GM21526 (cell line): ENCODE measurements at regions not wholly inside any gene's neighbourhood (a gene's known extent, or its start where the extent isn't known, plus 50 kb on each side); places are given as distances from the start of the nearest gene placed in this dataset.

Source experiments
- ATAC-seq: cut with Tn5 transposase; IDR thresholded peaks from one replicate; pipeline ENCODE4 v1.9.1; 2021; ENCODE audit warnings: moderate library complexity; ENCODE audit not compliant: unreplicated experiment, low FRiP score

DNA sequence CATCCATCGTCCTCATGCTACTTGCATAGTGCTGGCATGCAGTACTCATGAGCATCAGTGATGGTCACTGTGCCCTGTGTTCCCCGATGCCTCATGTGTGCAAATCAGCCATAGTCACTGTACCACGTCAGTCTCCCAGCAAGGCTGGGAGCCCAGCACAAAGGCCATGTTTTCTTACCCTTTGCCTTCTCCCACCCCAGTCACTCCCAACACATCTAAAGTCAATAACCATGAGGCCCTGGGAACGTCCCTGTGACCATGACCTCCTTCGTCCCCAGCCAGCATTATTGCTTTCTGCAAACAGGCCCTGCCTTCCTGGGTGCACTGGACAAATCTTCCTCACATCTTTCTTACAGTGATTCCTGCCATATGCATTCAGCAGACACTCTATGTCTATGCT, 406.1 kb downstream of the ICE1 start:
- ATAC-seq, result no peak

DNA sequence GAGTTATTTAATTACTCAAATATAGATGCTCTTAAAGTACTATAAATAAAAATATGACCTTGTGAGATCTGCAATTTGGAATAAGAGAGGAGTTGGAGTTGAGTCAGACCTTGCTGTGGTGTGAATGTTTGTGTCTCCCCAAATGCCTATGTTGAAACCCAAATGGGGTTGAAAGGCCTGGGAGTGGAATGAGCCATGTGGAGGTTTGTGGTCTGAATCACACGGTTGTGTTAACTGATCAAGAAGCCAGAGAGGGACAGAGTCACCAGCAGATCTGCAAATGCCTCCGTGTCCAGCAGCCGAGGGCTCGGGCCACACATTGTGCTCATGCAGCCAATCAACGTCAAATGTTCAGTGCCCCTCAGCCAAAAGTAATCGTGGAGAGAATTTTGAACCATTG, 404.4 kb downstream of the ICE1 start:
- no peak for ATAC-seq

DNA sequence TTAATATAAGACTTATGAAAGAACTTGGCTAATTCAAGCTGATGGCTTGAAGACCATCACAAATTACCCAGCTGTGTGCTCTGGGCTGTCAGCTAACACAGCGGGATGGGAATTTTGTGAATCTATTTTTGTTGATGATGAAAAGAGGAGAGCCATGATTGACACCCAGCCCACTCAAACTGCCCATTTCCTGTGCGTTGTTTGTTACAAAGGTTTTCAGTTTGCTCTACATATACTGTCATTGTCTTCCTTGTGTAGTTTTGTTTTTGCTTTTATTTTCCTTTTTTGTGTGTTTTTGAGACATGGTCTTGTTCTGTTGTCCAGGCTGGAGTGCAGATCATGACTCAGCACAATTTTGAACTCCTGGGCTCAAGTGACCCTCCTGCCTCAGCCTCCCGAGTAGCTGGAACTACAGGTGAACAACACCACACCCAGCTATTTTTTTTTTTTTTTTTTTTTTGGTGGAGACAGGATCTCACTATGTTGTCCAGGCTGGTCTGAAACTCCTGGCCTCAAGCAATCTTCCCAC, 400.3 kb downstream of the ICE1 start:
- ATAC-seq, result no peak

DNA sequence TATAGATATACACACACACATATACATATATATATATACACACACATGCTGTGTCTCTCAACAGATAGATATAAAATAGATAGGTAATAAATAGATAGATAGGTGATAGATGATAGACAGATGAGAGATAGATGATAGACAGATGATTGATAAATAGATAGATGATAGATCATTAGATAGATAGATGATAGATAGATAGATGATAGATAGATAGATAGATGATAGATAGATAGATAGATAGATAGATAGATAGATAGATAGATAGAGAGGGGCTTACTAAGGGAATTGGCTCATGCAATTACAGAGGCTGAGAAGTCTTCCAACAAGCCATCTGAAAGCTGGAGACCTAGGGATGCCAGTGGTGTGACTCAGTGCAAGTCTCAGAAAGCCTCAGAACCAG, 394.5 kb downstream of the ICE1 start:
- ATAC-seq, result no peak

DNA sequence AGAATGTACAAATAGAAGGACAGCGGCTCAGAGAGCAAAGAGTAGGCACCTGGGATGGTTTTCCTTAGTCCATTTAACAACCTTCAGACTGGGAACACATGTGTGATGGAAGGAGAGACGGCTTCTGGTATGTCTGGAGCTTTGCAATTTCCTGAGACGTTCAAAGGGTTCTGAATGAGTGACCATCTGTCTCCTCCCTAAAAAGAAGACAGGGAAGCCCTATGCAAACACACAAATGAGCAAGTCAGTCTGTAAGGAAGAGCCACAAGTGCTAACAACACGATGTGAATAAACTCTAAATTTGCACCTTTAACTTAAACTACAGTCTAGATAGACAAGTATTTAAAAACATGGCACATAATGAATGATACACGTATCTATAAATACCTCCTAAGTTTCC, 391.0 kb downstream of the ICE1 start:
- ATAC-seq, result no peak

DNA sequence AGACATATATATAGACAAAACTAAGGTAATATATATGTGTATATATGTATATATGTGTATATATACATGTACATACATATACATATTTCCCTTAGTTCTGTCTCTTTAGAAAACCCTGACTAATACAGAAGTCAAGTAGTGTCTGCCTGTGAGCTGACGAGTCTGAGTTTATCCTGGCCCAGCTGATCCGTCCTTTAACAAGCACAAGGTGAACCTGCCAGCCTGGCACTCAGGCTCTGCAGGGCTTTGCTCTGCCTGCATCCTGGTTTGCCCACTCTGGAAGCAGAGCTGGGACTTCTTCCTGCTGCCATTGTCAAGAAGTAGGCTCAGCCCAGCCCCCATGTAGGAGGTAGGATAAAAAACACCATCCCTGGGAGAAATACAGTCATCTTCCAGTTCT, 388.0 kb downstream of the ICE1 start:
- no peak for ATAC-seq

DNA sequence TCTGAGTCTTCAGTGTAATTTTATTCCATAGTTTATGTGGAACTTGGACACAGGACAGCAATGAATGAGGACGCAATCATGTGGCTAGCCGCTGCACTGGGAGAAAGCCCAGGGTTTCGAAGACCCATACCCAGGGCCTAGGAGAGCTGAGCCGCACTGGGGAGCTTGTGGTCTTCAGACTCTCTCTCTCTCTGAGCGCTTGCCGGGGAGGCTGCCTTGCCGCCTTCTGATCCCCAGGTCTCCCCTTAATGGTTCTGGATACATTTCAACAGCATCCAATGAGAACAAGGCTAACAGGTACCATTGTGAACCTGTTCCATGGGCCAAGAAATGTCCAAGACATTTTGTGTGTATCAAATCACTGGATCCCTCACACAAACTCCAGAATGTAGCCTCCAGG, 383.4 kb downstream of the ICE1 start:
- no peak for ATAC-seq

DNA sequence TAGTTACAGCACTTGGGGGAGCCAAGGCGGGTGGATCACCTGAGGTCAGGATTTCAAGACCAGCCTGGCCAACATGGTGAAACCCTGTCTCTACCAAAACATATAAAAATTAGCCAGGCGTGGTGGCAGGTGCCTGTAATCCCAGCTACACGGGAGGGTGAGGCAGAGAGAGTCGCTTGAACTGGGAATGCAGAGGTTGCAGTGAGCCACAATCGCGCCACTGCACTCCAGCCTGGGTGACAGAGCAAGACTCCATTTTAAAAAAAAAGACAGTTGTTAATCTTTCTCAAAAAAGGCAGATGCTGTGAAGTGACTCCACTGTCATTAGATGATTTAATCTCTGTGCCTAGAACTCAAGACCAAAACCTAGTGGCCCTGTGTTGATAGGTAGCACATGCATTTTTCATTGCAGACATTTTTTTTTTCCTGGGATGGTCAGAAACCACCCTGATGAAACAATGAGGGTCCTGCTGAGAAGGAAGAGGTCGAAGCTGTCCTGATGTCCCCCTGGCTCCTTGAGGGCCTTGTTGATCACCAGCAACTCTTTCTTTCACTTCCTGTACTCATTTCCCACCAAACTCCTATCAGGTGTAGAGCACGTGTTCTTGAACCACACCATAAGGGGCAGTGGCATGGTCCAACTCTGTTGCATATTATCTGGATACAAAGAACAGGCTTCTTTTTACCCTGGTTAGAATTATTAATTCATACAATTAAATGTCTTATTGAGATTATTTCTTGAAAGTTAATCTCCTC, 382.2 kb downstream of the ICE1 start:
- no peak for ATAC-seq

DNA sequence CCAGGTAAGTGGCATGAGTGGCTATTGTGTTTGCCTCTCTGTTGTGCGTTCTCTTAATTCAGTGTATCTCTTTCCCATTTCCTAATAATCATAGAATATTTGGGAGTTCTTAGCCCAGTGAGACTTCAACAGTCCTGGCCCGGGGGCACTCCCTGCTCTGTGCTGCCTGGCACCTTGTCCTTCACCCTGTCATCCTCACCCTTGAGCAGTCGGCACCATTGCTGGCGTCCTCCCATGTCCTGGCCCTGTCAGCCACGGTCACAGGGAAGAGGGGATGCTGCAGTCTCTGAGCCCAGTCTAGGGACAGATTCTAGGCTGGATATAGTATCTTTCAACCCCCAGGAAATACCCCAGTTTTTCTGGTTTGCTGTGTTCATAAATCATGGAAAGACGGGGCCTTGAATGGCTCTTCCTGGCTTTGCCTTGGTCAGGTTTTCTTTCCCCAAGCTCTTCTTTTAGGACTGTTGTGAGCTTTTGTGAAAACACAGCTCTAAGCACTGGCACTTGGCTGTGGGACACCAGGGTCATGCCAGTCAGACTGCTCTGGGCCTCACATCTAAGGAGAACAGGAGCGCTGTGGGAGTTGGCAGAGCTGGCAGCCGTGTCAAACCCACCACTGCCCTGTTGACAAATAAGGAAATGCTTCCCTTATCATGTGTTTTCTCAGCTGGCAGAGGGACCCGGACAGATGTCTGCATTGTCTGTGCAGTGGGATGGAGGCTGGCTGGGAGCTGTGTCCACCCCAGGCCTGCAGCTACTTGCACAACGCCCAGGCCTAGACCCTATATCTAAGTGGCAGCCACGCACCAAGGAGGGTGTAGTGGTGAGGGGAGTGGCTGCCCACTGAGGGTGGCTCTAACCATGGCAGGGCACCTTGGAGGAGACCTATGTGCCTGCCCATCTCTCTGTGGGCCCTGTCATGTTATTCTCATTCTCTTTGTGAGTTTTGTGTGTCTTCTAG, 378.6 kb downstream of the ICE1 start:
- ATAC-seq, result no peak

DNA sequence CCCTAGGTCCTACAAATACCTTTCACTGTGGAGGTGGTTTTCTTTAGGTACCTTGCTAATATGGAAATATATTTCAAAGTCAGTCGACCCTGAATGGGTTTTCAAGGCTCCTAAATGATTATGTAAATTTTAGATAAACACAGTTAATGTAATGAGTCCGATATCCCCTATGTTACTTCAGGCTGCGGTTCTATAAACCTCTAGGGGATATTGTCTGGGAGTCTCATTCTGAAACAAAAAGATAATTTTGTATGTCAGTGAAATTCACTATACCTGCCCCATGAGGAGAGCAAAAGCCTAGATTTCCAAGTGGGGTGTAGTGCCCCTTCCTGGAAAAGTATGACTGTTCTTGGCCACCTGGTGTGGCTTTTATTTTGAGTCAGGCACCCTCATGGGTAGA, 377.3 kb downstream of the ICE1 start:
- no peak for ATAC-seq

DNA sequence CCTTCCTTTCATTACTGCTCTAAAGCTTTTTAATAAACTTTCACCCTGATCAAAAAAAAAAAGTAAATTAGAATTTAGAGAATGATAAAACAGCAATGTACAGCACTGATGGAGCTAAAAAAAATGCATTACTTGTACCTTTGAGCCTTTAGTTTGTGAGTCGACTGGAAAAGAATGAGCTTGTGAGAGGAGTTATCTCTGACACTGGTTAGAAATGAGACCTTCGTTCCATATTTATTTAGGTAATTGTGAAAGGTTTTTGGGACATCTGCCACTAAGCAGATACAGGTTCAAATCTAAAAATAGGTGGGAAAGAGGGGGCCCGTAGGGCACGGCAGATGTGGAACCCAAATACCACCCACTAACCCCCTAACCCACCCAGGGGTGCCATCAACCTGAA, 376.8 kb downstream of the ICE1 start:
- ATAC-seq, result no peak

DNA sequence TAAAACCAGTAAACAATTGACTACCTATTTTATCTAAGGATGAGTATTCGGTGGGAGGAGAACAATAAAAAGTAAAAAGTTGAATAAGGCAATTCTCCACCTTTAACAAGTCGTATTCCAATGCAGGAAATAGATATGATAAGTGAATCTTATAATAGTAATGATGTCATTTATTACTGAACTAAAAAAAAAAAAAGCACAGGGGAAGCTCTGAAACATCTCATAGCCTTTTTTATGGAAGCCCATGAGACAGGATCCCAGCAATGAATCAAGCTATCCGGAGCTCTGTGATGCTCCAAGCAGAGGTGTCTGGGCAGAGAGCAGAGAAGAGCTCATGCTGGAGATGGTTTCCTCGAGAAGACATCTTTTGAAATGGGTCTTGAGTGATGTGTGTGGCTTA, 376.0 kb downstream of the ICE1 start:
- ATAC-seq, result no peak

DNA sequence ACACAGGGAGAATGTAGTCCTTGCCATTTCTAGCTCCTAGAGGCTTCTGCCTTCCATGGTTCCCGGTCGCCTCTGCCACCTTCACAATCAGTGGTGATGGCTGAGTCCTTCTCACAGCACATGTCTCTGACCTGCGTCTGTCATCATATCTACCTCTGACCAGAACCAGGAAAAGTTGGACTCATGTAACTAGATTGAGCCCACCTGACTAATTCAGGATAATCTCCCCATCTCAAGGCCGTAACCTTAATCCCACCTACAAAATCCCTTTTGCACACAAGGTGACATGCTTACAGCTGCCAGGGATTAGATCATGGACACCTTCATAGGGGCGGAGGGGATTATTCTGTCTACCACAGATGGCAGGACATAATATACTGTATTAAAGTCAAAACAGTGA, 375.6 kb downstream of the ICE1 start:
- ATAC-seq, result no peak

DNA sequence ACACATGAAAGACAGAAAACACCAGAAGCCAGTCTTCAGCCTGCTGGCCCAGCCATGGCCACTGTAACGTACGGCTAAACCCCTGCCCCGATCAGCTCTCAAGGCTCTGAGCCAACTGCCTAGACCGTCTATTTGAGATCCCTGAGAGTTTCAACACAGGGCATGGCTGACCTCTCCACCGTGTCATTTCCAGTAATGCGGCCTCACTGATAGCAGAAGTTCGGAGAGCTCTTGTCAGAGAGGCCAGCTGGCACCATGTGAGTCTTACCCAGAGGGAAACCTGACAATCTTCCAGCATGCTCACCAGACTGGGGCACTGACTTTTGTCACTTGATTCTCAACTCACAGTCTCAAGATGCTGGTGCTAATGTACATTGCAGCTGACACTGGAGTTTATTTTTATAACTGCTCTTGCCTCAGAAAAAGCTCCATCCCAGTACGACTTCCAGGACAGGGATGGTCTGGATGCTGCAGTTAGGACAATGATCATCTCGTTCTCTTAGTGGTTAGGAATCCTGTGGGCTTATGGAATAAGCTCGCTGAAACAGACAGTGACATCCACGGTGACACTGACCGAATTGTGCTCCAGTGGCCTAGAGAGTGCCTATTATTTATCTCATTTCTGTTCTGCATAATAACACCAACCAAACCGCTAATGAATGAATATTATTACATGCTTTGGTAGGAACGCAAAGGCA, 372.7 kb downstream of the ICE1 start:
- no peak for ATAC-seq

DNA sequence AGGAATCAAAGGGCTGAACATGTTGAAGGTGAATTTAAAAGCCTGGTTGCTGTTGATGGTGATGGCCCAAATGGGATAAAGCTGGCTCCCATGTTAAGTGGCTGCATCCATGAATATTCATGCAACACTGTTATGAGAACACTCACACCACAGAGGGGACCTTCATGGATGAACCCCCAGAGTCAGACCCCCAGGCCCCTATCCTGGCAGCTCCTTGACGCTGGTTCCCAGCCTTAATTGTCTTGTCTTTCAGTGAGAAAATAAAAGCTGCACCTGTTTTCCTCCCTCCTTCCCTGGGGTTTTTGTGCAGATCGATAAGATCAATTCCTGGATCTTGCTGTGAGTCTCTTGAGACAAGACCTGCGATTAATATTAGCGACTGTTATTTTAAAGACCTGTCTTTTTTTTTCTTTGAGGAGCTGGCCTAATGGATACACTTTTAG, 371.7 kb downstream of the ICE1 start:
- ATAC-seq, result no peak

DNA sequence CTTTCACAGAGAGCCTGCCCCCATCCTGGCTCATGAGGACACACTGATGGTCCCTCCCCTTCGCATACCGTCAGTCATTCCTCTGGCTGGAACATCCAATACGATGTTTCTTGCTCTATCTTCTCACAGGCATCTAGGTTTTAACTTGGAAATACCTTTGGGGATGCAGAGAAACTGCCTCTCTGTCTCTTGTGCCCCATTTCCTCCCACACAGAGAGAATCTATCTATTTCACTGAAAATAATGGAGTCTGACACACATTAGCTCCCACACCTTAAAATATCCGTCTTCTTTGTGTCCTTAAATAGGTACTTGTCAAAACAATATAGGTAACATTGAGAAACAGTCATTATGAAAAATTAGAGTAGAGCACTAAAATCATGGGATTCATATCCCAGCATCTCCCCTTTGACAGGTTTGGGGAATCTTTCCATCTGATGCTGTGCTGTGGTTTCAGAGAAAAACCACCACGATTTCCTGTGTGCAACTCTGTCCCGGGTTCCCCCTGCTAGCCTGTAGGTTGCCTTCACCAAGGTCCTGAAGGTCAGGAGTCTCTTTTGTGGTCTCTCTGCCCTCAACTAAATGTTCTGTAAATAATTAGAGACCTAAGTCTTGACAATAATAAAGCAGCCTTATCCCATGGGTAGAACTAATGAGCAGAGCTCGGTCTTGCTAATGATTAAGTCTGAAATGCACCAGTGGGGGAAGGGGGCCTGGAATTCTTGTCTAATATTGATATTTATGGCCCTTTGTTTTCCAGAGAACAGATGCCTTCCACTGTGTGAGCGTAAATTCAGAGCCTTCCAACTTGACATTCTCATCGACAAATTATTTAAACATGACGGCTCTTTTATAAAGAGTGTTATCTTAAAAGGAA, 371.0 kb downstream of the ICE1 start:
- ATAC-seq, result no peak

DNA sequence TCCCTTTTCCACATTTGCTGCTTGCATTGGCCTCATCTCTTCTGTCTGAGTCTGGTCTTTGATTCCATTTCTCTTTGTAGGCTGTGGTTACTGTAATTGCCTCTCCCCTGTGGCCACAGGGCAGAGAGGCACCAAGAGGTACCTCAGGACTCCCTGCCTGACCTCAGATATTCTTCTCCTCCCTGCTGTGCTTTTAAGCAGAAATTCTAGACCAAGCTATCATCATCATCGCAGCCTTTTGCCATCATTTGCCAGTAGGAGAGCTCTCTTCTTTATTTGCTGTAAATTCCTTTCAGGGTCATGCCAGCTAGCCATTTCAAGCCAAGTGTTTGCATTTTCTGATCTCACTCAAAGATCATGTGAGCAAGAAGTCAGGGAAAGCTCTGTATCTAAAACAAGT, 369.6 kb downstream of the ICE1 start:
- no peak for ATAC-seq

DNA sequence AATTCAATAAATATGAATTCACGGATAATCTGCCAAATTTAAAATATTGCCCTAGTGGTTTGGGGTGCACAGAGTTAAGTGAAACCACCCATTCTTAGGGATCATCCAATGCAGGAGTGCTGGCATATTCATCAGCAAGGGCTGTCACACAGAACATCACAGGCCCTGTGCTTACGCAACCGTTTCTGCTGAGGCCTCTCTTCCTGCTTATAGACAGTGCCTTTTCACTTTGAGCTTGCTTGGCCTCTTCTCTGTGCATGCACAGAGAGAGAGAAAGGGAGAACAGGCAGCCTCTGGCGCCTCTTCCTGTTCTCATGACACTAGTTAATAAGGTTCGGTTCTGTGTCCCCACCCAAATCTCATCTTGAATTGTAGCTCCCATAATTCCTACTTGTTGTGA, 366.3 kb downstream of the ICE1 start:
- ATAC-seq, result no peak

DNA sequence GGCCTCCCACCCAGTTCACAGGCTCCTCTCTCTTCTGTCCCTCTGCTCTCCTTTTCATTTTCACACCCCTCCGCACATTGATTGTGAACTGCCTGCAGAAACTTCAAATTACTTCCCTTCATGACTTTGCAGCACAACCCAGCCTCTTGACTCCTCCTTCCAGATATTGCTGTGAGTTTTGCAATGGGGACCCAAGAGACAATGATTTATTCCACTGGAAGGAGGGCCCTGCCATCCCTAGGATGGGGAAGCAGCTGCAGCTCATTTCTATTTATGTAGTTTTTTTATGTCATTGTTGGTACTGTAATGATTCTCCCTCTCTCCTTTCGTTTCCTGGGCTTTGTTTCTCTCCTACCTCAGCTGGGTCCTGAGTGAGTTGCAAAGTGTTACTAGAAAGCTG, 364.9 kb downstream of the ICE1 start:
- ATAC-seq, result no peak

DNA sequence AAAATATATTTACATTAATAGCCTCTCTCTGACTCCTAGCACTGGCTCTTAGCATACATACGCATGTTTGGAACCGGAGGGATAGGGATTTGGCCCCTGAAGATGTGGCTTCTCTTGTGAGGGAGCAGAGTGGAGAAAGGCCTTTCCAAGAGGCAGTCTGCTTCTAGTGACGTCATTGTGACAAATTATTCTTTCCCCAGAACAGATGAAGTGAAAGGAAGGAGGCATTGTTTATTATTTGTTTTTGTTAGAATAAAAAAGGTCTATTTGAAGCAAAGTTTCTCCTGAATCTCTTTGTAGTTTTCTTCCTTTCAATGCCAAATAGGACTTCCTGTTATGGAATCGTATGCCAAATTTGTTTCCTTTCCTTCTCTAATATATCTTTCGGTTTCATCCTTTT, 361.6 kb downstream of the ICE1 start:
- no peak for ATAC-seq
